ENCODE measurements at regions not wholly inside any gene's neighbourhood (a gene's known extent, or its start where the extent isn't known, plus 50 kb on each side); places are given as distances from the start of the nearest gene placed in this dataset.

DNA sequence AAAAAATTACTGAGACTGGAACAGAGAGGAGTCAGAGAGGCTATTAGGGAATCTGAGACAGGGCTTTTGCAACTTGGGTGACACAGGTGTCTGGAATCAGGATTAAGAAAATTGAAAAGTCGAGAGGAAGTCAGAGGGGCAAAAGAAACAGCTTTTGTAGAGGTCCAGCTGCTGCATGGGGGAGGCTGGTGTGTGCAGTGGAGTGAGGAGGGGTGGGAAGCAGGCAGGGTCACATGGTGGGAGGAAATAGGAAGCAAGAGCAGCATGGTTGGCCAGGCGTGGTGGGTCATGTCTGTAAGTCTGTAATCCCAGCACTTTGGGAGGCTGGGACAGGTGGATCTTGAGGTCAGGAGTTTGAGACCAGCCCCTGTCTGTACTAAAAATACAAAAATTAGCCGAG is 69.7 kb upstream of the VRK1 start:
- no peaks in the 10 kb centered on the region for H3K27me3 ChIP-seq (ENCODE audit: control insufficient read depth, insufficient read depth, low read length)
- DNase-seq (ENCODE audit: low read depth) = no peak
- H3K4me3 ChIP-seq (ENCODE audit: low read depth, low read length) = no peak overlapping the region
- CTCF ChIA-PET = no interaction called here
- no peak for TF ChIP-seq CTCF (IDR thresholded peaks at IDR 0.05; ENCODE audit: insufficient read depth, low read depth, low read length)
- no peaks in the 10 kb centered on the region for H3K36me3 ChIP-seq (ENCODE audit: control insufficient read depth, insufficient read depth, low read length)
- POLR2A ChIA-PET = no interaction called here

GRCh38 chr14:96727980-96728717 is 69.0 kb upstream of the VRK1 start:
- CTCF ChIA-PET = no interaction called here
- POLR2A ChIA-PET = no interaction called here
- DNase-seq (ENCODE audit: low read depth) = no peak

DNA sequence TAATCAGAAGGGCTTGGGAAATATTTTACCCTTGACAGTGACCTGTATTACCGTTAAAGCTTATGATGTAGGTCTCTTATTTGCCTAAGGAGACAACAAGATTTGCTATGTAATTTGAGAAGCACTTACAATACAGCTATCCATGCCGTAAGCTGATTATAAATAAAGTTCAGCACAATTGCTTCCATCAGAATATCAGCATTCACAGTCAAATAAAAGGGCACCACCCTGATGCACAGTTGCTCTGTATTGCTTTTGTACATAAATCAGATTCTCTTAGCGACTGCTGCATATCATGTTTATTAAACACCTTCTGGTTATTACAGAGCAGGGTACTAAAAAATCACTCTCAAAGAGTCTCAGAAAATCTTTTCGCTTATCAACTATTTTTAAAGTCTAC is 67.3 kb upstream of the VRK1 start:
- DNase-seq (ENCODE audit: low read depth) = no peak
- ChIA-PET POLR2A (no interaction called here), CTCF (interaction anchor here (2.3 kb wide), 1 partner anchor 11 kb away, joined by 9 read pairs; no protein-coding TSS in a partner anchor)
- H3K27me3 ChIP-seq (ENCODE audit: control insufficient read depth, insufficient read depth, low read length) = no peaks in the 10 kb centered on the region
- no peak overlapping the region for H3K4me3 ChIP-seq (ENCODE audit: low read depth, low read length)
- no peak for TF ChIP-seq CTCF (IDR thresholded peaks at IDR 0.05; ENCODE audit: insufficient read depth, low read depth, low read length)
- no peaks in the 10 kb centered on the region for H3K36me3 ChIP-seq (ENCODE audit: control insufficient read depth, insufficient read depth, low read length)

More at GRCh38 chr14:96727980-96728717, 69.0 kb upstream of the VRK1 start:
- H3K27me3 ChIP-seq (ENCODE audit: control insufficient read depth, insufficient read depth, low read length) = no peaks in the 10 kb centered on the region
- no peak for TF ChIP-seq CTCF (IDR thresholded peaks at IDR 0.05; ENCODE audit: insufficient read depth, low read depth, low read length)
- H3K36me3 ChIP-seq (ENCODE audit: control insufficient read depth, insufficient read depth, low read length) = no peaks in the 10 kb centered on the region
- no peak overlapping the region for H3K4me3 ChIP-seq (ENCODE audit: low read depth, low read length)

- H3K4me3 ChIP-seq (ENCODE audit: low read depth, low read length) = no peak overlapping the region
- no peak for TF ChIP-seq CTCF (IDR thresholded peaks at IDR 0.05; ENCODE audit: insufficient read depth, low read depth, low read length)
- no peaks in the 10 kb centered on the region for H3K36me3 ChIP-seq (ENCODE audit: control insufficient read depth, insufficient read depth, low read length)
- ChIA-PET CTCF (interaction anchor here (2.3 kb wide), 1 partner anchor 11 kb away, joined by 9 read pairs; no protein-coding TSS in a partner anchor), POLR2A (no interaction called here)
- H3K27me3 ChIP-seq (ENCODE audit: control insufficient read depth, insufficient read depth, low read length) = no peaks in the 10 kb centered on the region
- no peak for DNase-seq (ENCODE audit: low read depth)
Observed at GRCh38 chr14:96730386-96730785, 66.8 kb upstream of the VRK1 start.

GRCh38 chr14:96734076-96734622 is 63.0 kb upstream of the VRK1 start:
- CTCF ChIA-PET = interaction anchor here (1.4 kb wide), 1 partner anchor 9 kb away, joined by 7 read pairs; no protein-coding TSS in a partner anchor
- Histone ChIP-seq H3K4me3 (ENCODE audit: low read depth, low read length) (no peak overlapping the region), H3K36me3 (ENCODE audit: control insufficient read depth, insufficient read depth, low read length) (no peaks in the 10 kb centered on the region), H3K27me3 (ENCODE audit: control insufficient read depth, insufficient read depth, low read length) (peaks cover 7% of the 10 kb centered on the region)
- POLR2A ChIA-PET = no interaction called here
- TF ChIP-seq CTCF (IDR thresholded peaks at IDR 0.05; ENCODE audit: insufficient read depth, low read depth, low read length) = no peak
- DNase-seq (ENCODE audit: low read depth) = no peak

Measured in BJ (cell line).